HepG2 (cell line): ENCODE measurements at regions not wholly inside any gene's neighbourhood (a gene's known extent, or its start where the extent isn't known, plus 50 kb on each side); places are given as distances from the start of the nearest gene placed in this dataset.
"Not testable (repeated sequence)": the region's sequence is repeated elsewhere in the genome, so short reads cannot be mapped to it uniquely, and the experiment has no call there.

Experiments used
- KDM3A ChIP-seq: IDR thresholded peaks from 2 replicates; pipeline ENCODE4 v1.6.1; 2018; ENCODE audit warnings: low read depth, missing compliant biosample characterization
- POLR2AphosphoS5 ChIP-seq: IDR thresholded peaks from 2 replicates; pipeline ENCODE4 v1.6.1; 2012; ENCODE audit warnings: low read depth, low read length
- REL ChIP-seq: sonication (generic); formaldehyde crosslinking; conservative IDR thresholded peaks from 2 replicates; pipeline ENCODE4 v1.8.0; 2022; ENCODE audit warnings: mild to moderate bottlenecking, missing genetic modification reagents, moderate library complexity
- ZNF207 ChIP-seq: fragments of 450-650 bp; IDR thresholded peaks from 2 replicates; pipeline ENCODE4 v1.6.1; 2016; ENCODE audit warnings: antibody characterized with exemption, borderline replicate concordance
- TF ChIP-seq, protein P1 (sequence below): sonication (generic); formaldehyde crosslinking; IDR thresholded peaks from 2 replicates; pipeline ENCODE4 v1.5.0; 2020; ENCODE audit warnings: mild to moderate bottlenecking, missing genetic modification reagents, moderate library complexity
- TF ChIP-seq, protein P2 (sequence below): IDR thresholded peaks from 2 replicates; pipeline ENCODE4 v1.6.1; 2012; ENCODE audit warnings: inconsistent platforms
- TF ChIP-seq, protein P3 (sequence below): sonication (generic); formaldehyde crosslinking; conservative IDR thresholded peaks from 2 replicates; pipeline ENCODE4 v1.8.0; 2022; ENCODE audit warnings: mild to moderate bottlenecking, moderate library complexity, missing genetic modification reagents

DNA sequence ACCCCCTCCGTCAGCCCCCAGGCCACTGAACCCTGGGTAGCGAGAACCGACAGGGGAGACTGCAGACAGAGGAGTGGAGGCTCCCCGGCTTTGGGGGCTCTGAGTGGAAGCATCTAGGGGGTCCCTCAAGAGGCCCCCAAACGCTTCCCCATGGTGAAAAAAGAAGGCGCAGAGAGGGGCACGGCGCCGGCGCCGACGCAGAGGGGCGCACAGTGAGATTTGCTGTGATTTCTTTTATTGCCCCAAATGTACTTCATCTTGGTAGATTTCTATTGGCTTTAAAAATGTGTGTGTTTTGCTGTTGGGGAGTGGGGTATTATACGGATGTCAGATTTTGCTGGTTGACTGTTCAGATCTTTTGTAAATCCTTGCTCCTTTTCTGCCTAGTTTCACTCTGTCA lies 392.9 kb downstream of the GOLGA6L6 start:
- TF ChIP-seq ZNF207; POLR2AphosphoS5; KDM3A (CRISPR knock-in tag); REL (CRISPR knock-in tag): not testable (repeated sequence)
- TF ChIP-seq, protein P1, sequence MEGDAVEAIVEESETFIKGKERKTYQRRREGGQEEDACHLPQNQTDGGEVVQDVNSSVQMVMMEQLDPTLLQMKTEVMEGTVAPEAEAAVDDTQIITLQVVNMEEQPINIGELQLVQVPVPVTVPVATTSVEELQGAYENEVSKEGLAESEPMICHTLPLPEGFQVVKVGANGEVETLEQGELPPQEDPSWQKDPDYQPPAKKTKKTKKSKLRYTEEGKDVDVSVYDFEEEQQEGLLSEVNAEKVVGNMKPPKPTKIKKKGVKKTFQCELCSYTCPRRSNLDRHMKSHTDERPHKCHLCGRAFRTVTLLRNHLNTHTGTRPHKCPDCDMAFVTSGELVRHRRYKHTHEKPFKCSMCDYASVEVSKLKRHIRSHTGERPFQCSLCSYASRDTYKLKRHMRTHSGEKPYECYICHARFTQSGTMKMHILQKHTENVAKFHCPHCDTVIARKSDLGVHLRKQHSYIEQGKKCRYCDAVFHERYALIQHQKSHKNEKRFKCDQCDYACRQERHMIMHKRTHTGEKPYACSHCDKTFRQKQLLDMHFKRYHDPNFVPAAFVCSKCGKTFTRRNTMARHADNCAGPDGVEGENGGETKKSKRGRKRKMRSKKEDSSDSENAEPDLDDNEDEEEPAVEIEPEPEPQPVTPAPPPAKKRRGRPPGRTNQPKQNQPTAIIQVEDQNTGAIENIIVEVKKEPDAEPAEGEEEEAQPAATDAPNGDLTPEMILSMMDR (CRISPR knock-in tag), result not testable (repeated sequence)
- TF ChIP-seq, protein P2, sequence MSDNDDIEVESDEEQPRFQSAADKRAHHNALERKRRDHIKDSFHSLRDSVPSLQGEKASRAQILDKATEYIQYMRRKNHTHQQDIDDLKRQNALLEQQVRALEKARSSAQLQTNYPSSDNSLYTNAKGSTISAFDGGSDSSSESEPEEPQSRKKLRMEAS, result not testable (repeated sequence)
- TF ChIP-seq, protein P3, sequence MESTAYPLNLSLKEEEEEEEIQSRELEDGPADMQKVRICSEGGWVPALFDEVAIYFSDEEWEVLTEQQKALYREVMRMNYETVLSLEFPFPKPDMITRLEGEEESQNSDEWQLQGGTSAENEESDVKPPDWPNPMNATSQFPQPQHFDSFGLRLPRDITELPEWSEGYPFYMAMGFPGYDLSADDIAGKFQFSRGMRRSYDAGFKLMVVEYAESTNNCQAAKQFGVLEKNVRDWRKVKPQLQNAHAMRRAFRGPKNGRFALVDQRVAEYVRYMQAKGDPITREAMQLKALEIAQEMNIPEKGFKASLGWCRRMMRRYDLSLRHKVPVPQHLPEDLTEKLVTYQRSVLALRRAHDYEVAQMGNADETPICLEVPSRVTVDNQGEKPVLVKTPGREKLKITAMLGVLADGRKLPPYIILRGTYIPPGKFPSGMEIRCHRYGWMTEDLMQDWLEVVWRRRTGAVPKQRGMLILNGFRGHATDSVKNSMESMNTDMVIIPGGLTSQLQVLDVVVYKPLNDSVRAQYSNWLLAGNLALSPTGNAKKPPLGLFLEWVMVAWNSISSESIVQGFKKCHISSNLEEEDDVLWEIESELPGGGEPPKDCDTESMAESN (CRISPR knock-in tag), result not testable (repeated sequence)
